ENCODE measurements at regions not wholly inside any gene's neighbourhood (a gene's known extent, or its start where the extent isn't known, plus 50 kb on each side); places are given as distances from the start of the nearest gene placed in this dataset.

GRCh38 chr5:168039566-168040248 is 251.7 kb upstream of the WWC1 start:
- Histone ChIP-seq H3K4me1 (ENCODE audit: control insufficient read depth in 4 of 4, insufficient read depth in 4 of 4, low read length in 3 of 4) (no peaks in the 10 kb centered on the region), H3K27ac (ENCODE audit: low read depth in 1 of 2, low read length in 2 of 2) (no peak overlapping the region), H3K36me3 (ENCODE audit: control insufficient read depth in 4 of 4, insufficient read depth in 3 of 4, low read depth in 1 of 4, low read length in 3 of 4) (no peaks in the 10 kb centered on the region), H3K4me3 (ENCODE audit: low read depth in 1 of 3, low read length in 3 of 3) (no peak overlapping the region), H3K9me3 (ENCODE audit: control insufficient read depth in 4 of 4, low read length in 3 of 4) (peaks cover 0 to 3% (median 0%) of the 10 kb centered on the region in 4 donors), H3K27me3 (ENCODE audit: control insufficient read depth in 4 of 4, insufficient read depth in 4 of 4, low read length in 3 of 4) (no peaks in the 10 kb centered on the region), H3K9ac (ENCODE audit: low read depth in 1 of 2, low read length in 2 of 2) (no peak overlapping the region)
- TF ChIP-seq SP1 (IDR thresholded peaks at IDR 0.05), result no peak
- no peak for TF ChIP-seq YY1 (IDR thresholded peaks at IDR 0.05)
- no peak for TF ChIP-seq JUND (IDR thresholded peaks at IDR 0.05)
- TF ChIP-seq NR2F2 (IDR thresholded peaks at IDR 0.05), result no peak
- TF ChIP-seq RXRA (IDR thresholded peaks at IDR 0.05), result no peak
- no peak for TF ChIP-seq HNF4G (IDR thresholded peaks at IDR 0.05)
- no peak for TF ChIP-seq ZBTB33 (IDR thresholded peaks at IDR 0.05)
- no peak for TF ChIP-seq FOXA2 (IDR thresholded peaks at IDR 0.05)
- TF ChIP-seq ATF3 (IDR thresholded peaks at IDR 0.05), result no peak
- no peak for TF ChIP-seq TAF1 (conservative IDR thresholded peaks at IDR 0.05)
- no peak for TF ChIP-seq MAX (IDR thresholded peaks at IDR 0.05)
- no peak for TF ChIP-seq EGR1 (IDR thresholded peaks at IDR 0.05; ENCODE audit: low read depth in 2 of 2)
- TF ChIP-seq REST (IDR thresholded peaks at IDR 0.05), result no peak
- TF ChIP-seq CTCF (IDR thresholded peaks at IDR 0.05; ENCODE audit: low read depth, low read length, missing input control), result no peak
- no peak for TF ChIP-seq FOXA1 (IDR thresholded peaks at IDR 0.05)
- TF ChIP-seq RAD21 (IDR thresholded peaks at IDR 0.05), result no peak
- no peak for TF ChIP-seq HNF4A (conservative IDR thresholded peaks at IDR 0.05)
- no peak for TF ChIP-seq GABPA (IDR thresholded peaks at IDR 0.05 in 1 of 2, conservative IDR thresholded peaks at IDR 0.05 in 1 of 2)
- WGBS, result 43% methylated on average over 13 of the region's 13 CpGs
- no peak for DNase-seq (ENCODE audit: low spot score)

All from liver (tissue), 8 donors.